ENCODE measurements at regions not wholly inside any gene's neighbourhood (a gene's known extent, or its start where the extent isn't known, plus 50 kb on each side); places are given as distances from the start of the nearest gene placed in this dataset.

- TF ChIP-seq CREB1 (IDR thresholded peaks at IDR 0.05; ENCODE audit: low read depth): no peak
- TF ChIP-seq, protein P1, sequence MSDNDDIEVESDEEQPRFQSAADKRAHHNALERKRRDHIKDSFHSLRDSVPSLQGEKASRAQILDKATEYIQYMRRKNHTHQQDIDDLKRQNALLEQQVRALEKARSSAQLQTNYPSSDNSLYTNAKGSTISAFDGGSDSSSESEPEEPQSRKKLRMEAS (IDR thresholded peaks at IDR 0.05): no peak
- no peak for TF ChIP-seq REST (IDR thresholded peaks at IDR 0.05; ENCODE audit: low read depth)
- TF ChIP-seq CEBPB (IDR thresholded peaks at IDR 0.05): no peak
- no peak for TF ChIP-seq NFIC (IDR thresholded peaks at IDR 0.05)
- TF ChIP-seq EP300 (IDR thresholded peaks at IDR 0.05; ENCODE audit: borderline replicate concordance): no peak
- no peak for TF ChIP-seq ZBTB7A (IDR thresholded peaks at IDR 0.05; ENCODE audit: low read depth)
- TF ChIP-seq FOXM1 (IDR thresholded peaks at IDR 0.05; ENCODE audit: borderline replicate concordance, low read depth): no peak
- TF ChIP-seq TCF12 (IDR thresholded peaks at IDR 0.05; ENCODE audit: low read depth): no peak
- no peak for TF ChIP-seq RAD21 (IDR thresholded peaks at IDR 0.05; ENCODE audit: low read depth)
- TF ChIP-seq YY1 (IDR thresholded peaks at IDR 0.05; ENCODE audit: low read depth): no peak
- no peak for TF ChIP-seq TEAD4 (IDR thresholded peaks at IDR 0.05)
- TF ChIP-seq, protein P2, sequence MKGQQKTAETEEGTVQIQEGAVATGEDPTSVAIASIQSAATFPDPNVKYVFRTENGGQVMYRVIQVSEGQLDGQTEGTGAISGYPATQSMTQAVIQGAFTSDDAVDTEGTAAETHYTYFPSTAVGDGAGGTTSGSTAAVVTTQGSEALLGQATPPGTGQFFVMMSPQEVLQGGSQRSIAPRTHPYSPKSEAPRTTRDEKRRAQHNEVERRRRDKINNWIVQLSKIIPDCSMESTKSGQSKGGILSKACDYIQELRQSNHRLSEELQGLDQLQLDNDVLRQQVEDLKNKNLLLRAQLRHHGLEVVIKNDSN (IDR thresholded peaks at IDR 0.05): no peak
- no peak for TF ChIP-seq TAF1 (IDR thresholded peaks at IDR 0.05; ENCODE audit: low read depth)
Observed at GRCh38 chr7:93751421-93751820, 139.1 kb downstream of the TFPI2 start.

Measured in Ishikawa (cell line).